Astrocyte (in vitro differentiated cells and primary cell): ENCODE measurements at regions not wholly inside any gene's neighbourhood (a gene's known extent, or its start where the extent isn't known, plus 50 kb on each side); places are given as distances from the start of the nearest gene placed in this dataset.

ENCODE experiments used
- DNase-seq: peaks from one replicate; pipeline ENCODE4 v3.0.0-alpha.2; 2010; ENCODE audit warnings: low read depth
- FAIRE-seq: peaks from 2 replicates; lab custom pipeline; 2011; peaks lifted over from hg19 to GRCh38; lab: Jason Lieb, UNC
- H2AFZ ChIP-seq: 2 replicates; pipeline ENCODE4 v1.6.0; 2012; ENCODE audit warnings: low read depth, low read length, inconsistent platforms
- H3K27ac ChIP-seq: 2 replicates; pipeline ENCODE4 v1.5.1; 2011; ENCODE audit warnings: low read depth, low read length, inconsistent platforms
- H3K27me3 ChIP-seq: 2 replicates; pipeline ENCODE4 v1.6.0; 2011; ENCODE audit warnings: low read length, inconsistent platforms; ENCODE audit not compliant: insufficient read depth
- H3K36me3 ChIP-seq: 2 replicates; pipeline ENCODE4 v1.5.1; 2011; ENCODE audit warnings: low read length, inconsistent platforms; ENCODE audit not compliant: insufficient read depth
- H3K4me1 ChIP-seq: 2 replicates; pipeline ENCODE4 v1.5.1; 2011; ENCODE audit warnings: low read length, inconsistent platforms; ENCODE audit not compliant: insufficient read depth
- H3K4me2 ChIP-seq: 2 replicates; pipeline ENCODE4 v1.6.0; 2012; ENCODE audit warnings: low read length, inconsistent platforms
- H3K4me3 ChIP-seq: 2 replicates; pipeline ENCODE4 v1.5.1; 2011; ENCODE audit warnings: low read depth, mild to moderate bottlenecking, low read length, inconsistent platforms; ENCODE audit not compliant: insufficient read depth
- H3K79me2 ChIP-seq: 2 replicates; pipeline ENCODE4 v1.6.0; 2012; ENCODE audit warnings: mild to moderate bottlenecking, low read length, inconsistent platforms; ENCODE audit not compliant: insufficient read depth
- H3K9ac ChIP-seq: 2 replicates; pipeline ENCODE4 v1.6.0; 2012; ENCODE audit warnings: mild to moderate bottlenecking, low read length, inconsistent platforms
- H3K9me3 ChIP-seq: 2 replicates; pipeline ENCODE4 v1.5.1; 2012; ENCODE audit warnings: low read depth, mild to moderate bottlenecking, low read length, inconsistent platforms; ENCODE audit not compliant: insufficient read depth
- H4K20me1 ChIP-seq: 2 replicates; pipeline ENCODE4 v1.6.0; 2012; ENCODE audit warnings: low read length, inconsistent platforms; ENCODE audit not compliant: insufficient read depth
- H3K27ac Mint-ChIP-seq: one replicate; pipeline ENCODE4 v1.8.0; 2021; ENCODE audit warnings: mild to moderate bottlenecking, mixed read lengths; ENCODE audit not compliant: unreplicated experiment
- H3K27me3 Mint-ChIP-seq: one replicate; pipeline ENCODE4 v1.8.0; 2021; ENCODE audit warnings: low read depth, mixed read lengths; ENCODE audit not compliant: unreplicated experiment
- H3K36me3 Mint-ChIP-seq: one replicate; pipeline ENCODE4 v1.8.0; 2021; ENCODE audit warnings: low read depth, mixed read lengths; ENCODE audit not compliant: unreplicated experiment
- H3K4me1 Mint-ChIP-seq: one replicate; pipeline ENCODE4 v1.8.0; 2021; ENCODE audit warnings: low read depth, mixed read lengths; ENCODE audit not compliant: unreplicated experiment
- H3K4me3 Mint-ChIP-seq: one replicate; pipeline ENCODE4 v1.8.0; 2021; ENCODE audit warnings: mild to moderate bottlenecking, moderate library complexity, mixed read lengths; ENCODE audit not compliant: unreplicated experiment
- H3K9me3 Mint-ChIP-seq: one replicate; pipeline ENCODE4 v1.8.0; 2021; ENCODE audit warnings: mild to moderate bottlenecking, mixed read lengths; ENCODE audit not compliant: unreplicated experiment
- CTCF ChIP-seq: IDR thresholded peaks from 2 replicates; pipeline ENCODE4 v1.5.1; 2011; ENCODE audit warnings: low read depth, mild to moderate bottlenecking, inconsistent platforms, low read length, moderate library complexity; ENCODE audit not compliant: insufficient read depth
- EZH2 ChIP-seq: IDR thresholded peaks from 2 replicates; pipeline ENCODE4 v1.6.1; 2012; ENCODE audit warnings: mild to moderate bottlenecking, low read length, inconsistent platforms; ENCODE audit not compliant: insufficient read depth

GRCh38 chr20:24756292-24757025, 192.6 kb upstream of the CST7 start:
- Mint-ChIP-seq H3K4me1 (peaks cover 23% of the 10 kb centered on the region), H3K9me3 (peaks cover 7% of the 10 kb centered on the region), H3K27ac (peak overlapping the region; percentile 86), H3K27me3 (peaks cover 5% of the 10 kb centered on the region), H3K36me3 (no peaks in the 10 kb centered on the region), H3K4me3 (no peak overlapping the region)
- no peak for DNase-seq
- no peaks in the 10 kb centered on the region for H3K4me1 ChIP-seq
- no peak overlapping the region for H3K4me3 ChIP-seq
- TF ChIP-seq EZH2 (no peak), CTCF (no peak)
- no peaks in the 10 kb centered on the region for H4K20me1 ChIP-seq
- H3K9me3 ChIP-seq: no peaks in the 10 kb centered on the region
- no peaks in the 10 kb centered on the region for H3K36me3 ChIP-seq
- no peak for FAIRE-seq
- no peak overlapping the region for H3K4me2 ChIP-seq
- no peak overlapping the region for H3K27ac ChIP-seq
- no peaks in the 10 kb centered on the region for H3K79me2 ChIP-seq
- H2AFZ ChIP-seq: no peak overlapping the region
- no peaks in the 10 kb centered on the region for H3K27me3 ChIP-seq
- H3K9ac ChIP-seq: no peak overlapping the region

GRCh38 chr20:24761220-24762065, 187.6 kb upstream of the CST7 start:
- DNase-seq (no peak), FAIRE-seq (no peak)
- H3K27ac ChIP-seq: no peak overlapping the region
- H3K36me3 ChIP-seq: no peaks in the 10 kb centered on the region
- no peak overlapping the region for H3K4me3 Mint-ChIP-seq
- no peaks in the 10 kb centered on the region for H3K4me1 ChIP-seq
- H3K9ac ChIP-seq: no peak overlapping the region
- H3K27ac Mint-ChIP-seq: no peak overlapping the region
- TF ChIP-seq EZH2: no peak
- no peak for TF ChIP-seq CTCF
- peaks cover 9% of the 10 kb centered on the region for H3K4me1 Mint-ChIP-seq
- no peaks in the 10 kb centered on the region for H3K36me3 Mint-ChIP-seq
- H3K27me3 ChIP-seq: no peaks in the 10 kb centered on the region
- H2AFZ ChIP-seq: no peak overlapping the region
- no peaks in the 10 kb centered on the region for H3K79me2 ChIP-seq
- H3K27me3 Mint-ChIP-seq: peaks cover 14% of the 10 kb centered on the region
- no peak overlapping the region for H3K4me3 ChIP-seq
- no peaks in the 10 kb centered on the region for H4K20me1 ChIP-seq
- H3K9me3 Mint-ChIP-seq: peaks cover 10% of the 10 kb centered on the region
- no peaks in the 10 kb centered on the region for H3K9me3 ChIP-seq
- H3K4me2 ChIP-seq: no peak overlapping the region

- Mint-ChIP-seq H3K4me3 (no peak overlapping the region), H3K9me3 (peaks cover 10% of the 10 kb centered on the region), H3K36me3 (no peaks in the 10 kb centered on the region), H3K27ac (no peak overlapping the region), H3K4me1 (peaks cover 3% of the 10 kb centered on the region), H3K27me3 (peaks cover 14% of the 10 kb centered on the region)
- Histone ChIP-seq H4K20me1 (no peaks in the 10 kb centered on the region), H3K9me3 (no peaks in the 10 kb centered on the region), H3K4me2 (no peak overlapping the region), H3K9ac (no peak overlapping the region), H3K27me3 (no peaks in the 10 kb centered on the region), H2AFZ (no peak overlapping the region), H3K36me3 (no peaks in the 10 kb centered on the region), H3K4me3 (no peak overlapping the region), H3K27ac (no peak overlapping the region), H3K79me2 (no peaks in the 10 kb centered on the region), H3K4me1 (no peaks in the 10 kb centered on the region)
- FAIRE-seq (no peak), DNase-seq (no peak)
- no peak for TF ChIP-seq CTCF
- TF ChIP-seq EZH2: no peak
Observed at GRCh38 chr20:24762371-24762770, 186.7 kb upstream of the CST7 start.
